Stimulated activated CD4-positive, alpha-beta T cell treated with anti-CD3 and anti-CD28 coated beads, Interleukin-1b, Interleukin-23, amount 100 ng/mL, for 48 hours (primary cell): ENCODE measurements at regions not wholly inside any gene's neighbourhood (a gene's known extent, or its start where the extent isn't known, plus 50 kb on each side); places are given as distances from the start of the nearest gene placed in this dataset.

ENCODE experiments used
- DNase-seq: peaks from one replicate; pipeline ENCODE4 v3.0.0-alpha.2; 2020

GRCh38 chr2:133816037-133816436 lies 247.8 kb upstream of the NCKAP5 start:
- no peak for DNase-seq

DNA sequence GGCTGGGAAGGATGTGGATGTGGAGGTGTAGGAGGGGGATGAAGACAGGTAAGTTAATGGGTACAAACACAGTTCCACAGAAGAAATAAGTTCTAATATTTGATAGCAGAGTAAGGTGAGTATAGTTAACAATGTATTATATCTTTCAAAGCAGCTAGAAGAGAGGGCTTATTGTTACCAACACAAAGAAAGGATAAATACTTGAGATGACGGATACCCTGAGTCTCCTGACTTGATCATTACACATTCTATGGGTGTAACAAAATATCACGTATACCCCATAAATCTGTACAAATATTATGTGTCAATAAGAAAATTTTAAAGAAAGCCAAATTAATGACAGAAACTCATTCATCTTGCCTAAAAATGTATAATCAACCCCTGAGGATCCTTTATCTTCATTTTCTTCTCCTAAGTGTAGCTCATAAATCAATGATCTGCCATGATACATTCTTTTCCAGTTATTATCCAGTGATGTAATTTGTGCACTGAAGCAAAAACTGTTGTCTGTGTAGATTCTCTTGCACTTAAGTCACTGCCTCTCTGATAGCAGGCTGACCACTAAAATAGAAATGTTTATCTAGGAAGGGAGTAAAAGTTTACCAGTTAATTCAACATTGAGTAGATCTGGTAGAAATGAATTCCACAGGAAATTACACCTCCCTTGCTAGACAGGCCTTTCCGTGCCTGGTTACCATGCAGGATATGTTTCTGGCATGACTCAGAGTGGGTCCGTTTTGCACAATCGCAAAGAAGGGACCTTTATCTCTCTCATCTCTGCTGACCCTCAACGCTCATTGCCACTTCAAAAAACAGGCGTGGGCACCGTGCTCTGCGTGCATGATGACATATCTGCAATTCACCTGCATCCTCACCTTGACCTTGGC lies 249.7 kb upstream of the NCKAP5 start:
- DNase-seq: no peak

DNA sequence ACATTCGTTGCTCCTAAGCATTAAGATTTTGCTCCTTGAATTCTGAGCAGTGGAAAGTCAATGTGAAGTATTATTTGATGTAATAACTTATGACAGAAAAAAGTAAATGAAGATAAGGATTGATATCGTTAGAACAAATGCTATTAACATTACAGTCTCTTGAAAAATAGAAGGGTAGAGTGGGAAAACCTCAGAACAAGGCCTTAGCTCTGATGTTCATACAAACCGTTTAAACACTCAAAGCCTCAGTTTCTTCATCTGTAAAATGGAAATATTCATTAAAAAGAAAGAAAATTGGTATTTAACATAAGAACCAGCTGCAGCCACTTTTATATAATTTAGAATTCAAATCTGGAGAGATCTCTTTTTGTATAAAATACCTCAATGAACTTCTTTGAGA lies 250.4 kb upstream of the NCKAP5 start:
- DNase-seq: no peak

DNA sequence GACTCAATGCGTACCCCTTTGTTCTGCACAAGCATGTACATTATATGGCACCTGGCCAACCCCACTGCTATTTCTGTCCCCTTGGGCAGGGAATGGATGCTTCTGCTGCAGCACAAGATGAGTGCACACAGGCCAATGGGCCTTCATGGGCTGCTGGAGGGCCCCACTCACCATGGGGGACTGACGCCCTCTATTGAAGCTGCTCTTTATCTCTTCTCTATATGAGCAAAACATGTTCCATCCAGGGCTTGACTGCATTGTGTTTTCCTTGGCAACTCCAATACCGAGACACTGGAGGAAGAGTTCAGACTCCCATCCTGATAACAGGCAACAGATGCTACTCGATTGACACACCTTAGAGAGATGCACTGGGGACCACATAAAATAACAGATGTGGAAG lies 251.6 kb upstream of the NCKAP5 start:
- no peak for DNase-seq

GRCh38 chr2:133821107-133821760 lies 253.0 kb upstream of the NCKAP5 start:
- DNase-seq: no peak

DNA sequence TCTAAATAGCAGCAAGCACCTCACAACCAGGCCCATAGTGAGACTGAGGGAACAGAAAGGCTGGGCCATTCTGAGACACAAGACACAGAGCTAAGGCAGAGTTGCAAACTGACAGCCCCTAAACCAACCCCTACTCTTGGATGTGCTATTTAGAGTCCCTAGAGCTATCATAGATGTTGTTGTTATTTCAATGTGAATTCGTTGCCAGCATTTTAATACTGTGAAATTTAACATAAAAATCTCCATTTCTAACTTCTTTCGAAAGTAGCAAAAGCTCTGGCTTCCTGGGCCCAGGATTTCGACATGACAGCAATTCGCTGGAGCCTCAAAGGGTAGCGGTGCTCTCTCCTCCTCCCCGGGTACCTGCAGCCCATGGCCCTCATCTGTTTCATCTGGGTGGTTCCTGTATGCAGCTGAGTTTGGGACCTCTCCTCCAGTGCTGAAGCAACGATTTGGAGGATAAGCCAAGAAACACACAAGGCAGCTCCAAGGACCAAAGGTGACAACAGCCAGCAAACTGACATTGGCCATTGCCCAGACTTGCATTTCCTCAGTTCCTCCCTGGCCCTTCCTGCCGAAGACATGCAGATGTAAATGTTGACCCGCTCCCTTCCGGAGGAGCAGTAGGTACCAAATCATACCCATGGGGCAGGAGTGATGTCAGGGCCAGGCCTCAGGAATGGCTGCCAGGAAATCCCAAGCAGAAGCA lies 254.4 kb upstream of the NCKAP5 start:
- DNase-seq: no peak

DNA sequence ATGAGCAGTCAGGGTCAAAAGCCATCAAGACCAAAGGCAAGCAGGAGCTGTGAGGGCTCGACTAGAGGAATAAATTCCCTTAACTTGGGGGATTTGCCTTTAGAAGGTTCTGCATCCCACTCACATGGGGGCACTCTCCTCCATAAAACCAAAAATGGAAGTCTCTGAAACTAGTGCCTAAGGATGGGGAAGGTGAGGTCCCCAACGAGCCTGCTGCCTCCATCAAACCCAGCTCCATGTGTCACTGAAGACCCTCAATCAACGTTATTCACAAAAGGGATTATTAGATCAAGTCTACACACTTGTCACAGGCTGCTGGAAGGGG lies 254.9 kb upstream of the NCKAP5 start:
- DNase-seq: no peak

GRCh38 chr2:133824869-133825268 lies 256.6 kb upstream of the NCKAP5 start:
- no peak for DNase-seq

- DNase-seq: no peak
These were observed 257.5 kb upstream of the NCKAP5 start for GRCh38 chr2:133825778-133826177.

DNA sequence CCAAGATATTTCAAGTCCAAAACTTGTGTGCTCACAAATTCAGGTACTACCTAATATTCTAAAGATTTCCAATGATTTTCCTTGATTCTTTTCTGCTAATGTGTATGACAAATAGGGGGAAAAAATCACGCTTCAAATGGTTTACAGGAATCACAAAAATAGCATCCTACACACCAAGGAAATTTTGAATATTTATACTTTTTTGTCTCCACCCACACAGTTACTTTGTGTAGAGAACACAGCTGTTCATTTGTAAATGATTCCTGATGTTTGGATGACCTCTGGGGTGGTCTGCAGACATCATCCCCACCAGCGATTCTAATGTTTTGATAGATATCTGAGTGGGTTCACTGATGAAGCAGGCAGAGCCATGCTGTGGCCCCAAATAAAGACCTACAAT lies 260.6 kb upstream of the NCKAP5 start:
- no peak for DNase-seq

DNA sequence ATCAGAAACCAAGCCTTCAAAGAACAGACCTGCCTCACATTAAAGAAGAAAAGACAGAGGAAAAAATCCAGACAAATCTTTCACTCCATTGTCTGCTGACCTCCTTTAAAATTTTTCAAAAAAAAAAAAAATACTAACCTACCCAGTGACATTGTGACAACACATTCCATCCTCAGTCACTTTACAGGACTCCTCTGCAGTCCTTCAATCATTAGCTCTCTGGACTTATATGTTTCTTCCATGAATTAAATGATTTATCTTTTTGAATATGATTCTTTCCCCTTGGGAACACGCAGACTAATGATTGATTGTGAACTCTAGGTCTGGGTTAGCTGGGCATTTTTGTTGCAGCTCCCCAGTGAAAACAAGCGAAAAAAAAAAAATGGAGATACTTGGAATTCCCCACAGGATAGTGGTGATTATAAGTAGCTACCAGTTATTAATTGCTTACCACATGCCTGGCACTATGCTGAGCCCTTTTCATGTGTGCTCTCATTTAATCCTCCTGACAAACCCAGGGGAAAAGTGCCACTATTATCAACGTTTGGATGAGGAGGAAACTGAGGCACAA lies 261.3 kb upstream of the NCKAP5 start:
- no peak for DNase-seq

GRCh38 chr2:133833746-133834145 lies 265.5 kb upstream of the NCKAP5 start:
- DNase-seq: no peak

GRCh38 chr2:133835821-133836619 lies 267.8 kb upstream of the NCKAP5 start:
- no peak for DNase-seq

GRCh38 chr2:133836691-133837345 lies 268.6 kb upstream of the NCKAP5 start:
- no peak for DNase-seq

DNA sequence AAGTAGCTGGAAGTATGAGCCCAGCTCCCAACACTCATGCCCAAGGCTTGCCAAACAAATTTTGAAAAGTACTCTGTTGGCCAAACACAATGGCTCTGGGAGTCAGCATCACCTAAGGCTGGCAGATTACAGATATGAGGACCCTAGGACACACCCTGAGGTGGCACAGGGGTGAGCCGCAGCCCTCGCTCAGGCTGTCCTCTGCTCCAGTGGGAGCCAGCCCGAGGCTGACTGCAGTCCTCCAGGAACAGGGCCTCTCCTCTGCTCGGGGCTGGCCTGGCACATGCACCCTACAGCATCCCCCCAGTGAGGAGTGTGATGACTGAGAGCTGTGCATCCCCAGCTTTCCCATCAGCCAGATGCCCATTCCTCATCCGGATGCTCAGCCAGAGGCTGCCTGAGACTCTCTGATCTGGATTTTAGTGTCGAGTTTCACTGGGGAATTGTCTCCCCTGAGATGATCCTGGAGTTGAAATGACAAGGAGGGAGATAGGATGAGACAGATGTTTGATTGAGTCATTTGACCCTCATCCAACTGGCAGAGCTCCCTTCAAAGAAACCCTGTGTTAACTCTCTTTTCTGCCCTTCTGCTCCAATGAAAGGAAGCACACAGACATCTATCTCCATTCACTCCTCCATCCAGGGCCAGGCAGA lies 269.3 kb upstream of the NCKAP5 start:
- DNase-seq: no peak

GRCh38 chr2:133838642-133839365 lies 270.5 kb upstream of the NCKAP5 start:
- DNase-seq: no peak

GRCh38 chr2:133839677-133840076 lies 271.4 kb upstream of the NCKAP5 start:
- no peak for DNase-seq

GRCh38 chr2:133840761-133841160 lies 272.5 kb upstream of the NCKAP5 start:
- DNase-seq: no peak

- no peak for DNase-seq
These were observed 273.6 kb upstream of the NCKAP5 start for GRCh38 chr2:133841900-133842299.

DNA sequence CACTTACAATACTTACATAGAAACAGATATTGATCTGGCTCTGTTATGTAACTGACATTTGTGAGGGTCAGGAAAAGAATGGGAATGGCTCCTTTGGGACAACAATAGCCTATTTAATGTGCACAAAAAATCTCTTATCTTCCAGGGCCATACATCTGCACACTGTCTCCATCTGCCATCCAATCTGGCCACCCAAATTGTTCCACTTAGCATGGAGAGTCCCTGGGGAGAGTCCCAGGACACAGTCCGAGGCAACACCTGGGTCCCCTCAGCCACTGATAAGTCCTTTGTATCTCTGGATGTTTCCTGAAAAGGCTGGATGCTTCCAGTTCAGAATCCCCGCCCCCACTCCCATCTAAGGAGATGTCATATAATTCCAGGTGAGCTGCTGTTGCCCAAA lies 274.2 kb upstream of the NCKAP5 start:
- DNase-seq: no peak

GRCh38 chr2:133843091-133843490 lies 274.8 kb upstream of the NCKAP5 start:
- no peak for DNase-seq
